Calu3 (cell line): ENCODE measurements at regions not wholly inside any gene's neighbourhood (a gene's known extent, or its start where the extent isn't known, plus 50 kb on each side); places are given as distances from the start of the nearest gene placed in this dataset.

ENCODE experiments used
- BruUV-seq: library from RNA; stranded (reverse); fragments of 400-500 nt; replicated peaks from 2 replicates; lab custom pipeline; 2021; lab: Mats Ljungman, UMichigan
- CTCF ChIA-PET: fragments of 300-600 bp; sonication (Branson Sonifier 250); formaldehyde crosslinking; loops from one replicate; lab custom pipeline; 2022; ENCODE audit warnings: antibody characterized with exemption; lab: Charles Lee
- DNase-seq: peaks from one replicate; pipeline ENCODE4 v3.0.0; 2022
- H3K27ac Mint-ChIP-seq: one replicate; pipeline ENCODE4 v1.8.0; 2022; ENCODE audit warnings: mixed read lengths; ENCODE audit not compliant: unreplicated experiment
- H3K27me3 Mint-ChIP-seq: one replicate; pipeline ENCODE4 v1.8.0; 2022; ENCODE audit warnings: mixed read lengths; ENCODE audit not compliant: unreplicated experiment
- H3K36me3 Mint-ChIP-seq: one replicate; pipeline ENCODE4 v1.8.0; 2022; ENCODE audit warnings: mild to moderate bottlenecking, moderate library complexity, mixed read lengths; ENCODE audit not compliant: insufficient read depth, unreplicated experiment
- H3K4me1 Mint-ChIP-seq: one replicate; pipeline ENCODE4 v1.8.0; 2022; ENCODE audit warnings: mild to moderate bottlenecking, low read depth, mixed read lengths; ENCODE audit not compliant: unreplicated experiment
- H3K4me3 Mint-ChIP-seq: one replicate; pipeline ENCODE4 v1.8.0; 2022; ENCODE audit warnings: mild to moderate bottlenecking, low read depth, moderate library complexity, mixed read lengths; ENCODE audit not compliant: unreplicated experiment
- H3K9me3 Mint-ChIP-seq: one replicate; pipeline ENCODE4 v1.8.0; 2022; ENCODE audit warnings: low read depth, mixed read lengths; ENCODE audit not compliant: unreplicated experiment
- intact Hi-C: fragments of 100-400 bp; cut with micrococcal nuclease; formaldehyde crosslinking; loops from one replicate; pipeline ENCODE4 v1.10.0; 2022; ENCODE audit not compliant: unreplicated experiment
- TF ChIP-seq, protein P1 (sequence below): fragments of 200-600 bp; IDR thresholded peaks from one replicate; pipeline ENCODE4 v1.8.0; 2022; ENCODE audit warnings: antibody characterized with exemption; ENCODE audit not compliant: unreplicated experiment

DNA sequence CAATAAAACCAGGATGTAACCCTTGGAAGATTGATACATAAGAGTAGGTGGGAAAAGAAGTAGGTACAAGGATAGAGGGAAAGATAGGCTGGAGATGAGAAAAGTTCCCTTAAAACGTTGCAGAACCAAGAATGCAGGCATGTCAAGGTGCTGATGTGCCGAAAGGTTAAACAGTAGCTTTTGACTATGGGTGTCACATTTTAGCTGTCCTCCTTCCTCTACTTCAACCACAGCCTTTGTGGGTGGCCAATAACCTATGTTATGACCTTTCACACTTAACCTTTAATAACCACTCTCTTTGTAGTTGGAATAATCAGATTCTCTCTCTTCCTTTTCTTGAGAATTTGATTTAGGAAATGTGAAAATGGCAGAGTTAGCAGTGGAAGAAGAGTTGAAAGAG is 184.5 kb upstream of the GAP43 start:
- Mint-ChIP-seq H3K27me3 (no peaks in the 10 kb centered on the region), H3K27ac (no peak overlapping the region), H3K9me3 (no peaks in the 10 kb centered on the region), H3K36me3 (no peaks in the 10 kb centered on the region), H3K4me1 (no peaks in the 10 kb centered on the region), H3K4me3 (no peak overlapping the region)
- CTCF ChIA-PET: no interaction called here
- no TSS peak for BruUV-seq
- no peak for DNase-seq
- TF ChIP-seq, protein P1, sequence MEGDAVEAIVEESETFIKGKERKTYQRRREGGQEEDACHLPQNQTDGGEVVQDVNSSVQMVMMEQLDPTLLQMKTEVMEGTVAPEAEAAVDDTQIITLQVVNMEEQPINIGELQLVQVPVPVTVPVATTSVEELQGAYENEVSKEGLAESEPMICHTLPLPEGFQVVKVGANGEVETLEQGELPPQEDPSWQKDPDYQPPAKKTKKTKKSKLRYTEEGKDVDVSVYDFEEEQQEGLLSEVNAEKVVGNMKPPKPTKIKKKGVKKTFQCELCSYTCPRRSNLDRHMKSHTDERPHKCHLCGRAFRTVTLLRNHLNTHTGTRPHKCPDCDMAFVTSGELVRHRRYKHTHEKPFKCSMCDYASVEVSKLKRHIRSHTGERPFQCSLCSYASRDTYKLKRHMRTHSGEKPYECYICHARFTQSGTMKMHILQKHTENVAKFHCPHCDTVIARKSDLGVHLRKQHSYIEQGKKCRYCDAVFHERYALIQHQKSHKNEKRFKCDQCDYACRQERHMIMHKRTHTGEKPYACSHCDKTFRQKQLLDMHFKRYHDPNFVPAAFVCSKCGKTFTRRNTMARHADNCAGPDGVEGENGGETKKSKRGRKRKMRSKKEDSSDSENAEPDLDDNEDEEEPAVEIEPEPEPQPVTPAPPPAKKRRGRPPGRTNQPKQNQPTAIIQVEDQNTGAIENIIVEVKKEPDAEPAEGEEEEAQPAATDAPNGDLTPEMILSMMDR: no peak
- intact Hi-C loops: no loop called here

DNA sequence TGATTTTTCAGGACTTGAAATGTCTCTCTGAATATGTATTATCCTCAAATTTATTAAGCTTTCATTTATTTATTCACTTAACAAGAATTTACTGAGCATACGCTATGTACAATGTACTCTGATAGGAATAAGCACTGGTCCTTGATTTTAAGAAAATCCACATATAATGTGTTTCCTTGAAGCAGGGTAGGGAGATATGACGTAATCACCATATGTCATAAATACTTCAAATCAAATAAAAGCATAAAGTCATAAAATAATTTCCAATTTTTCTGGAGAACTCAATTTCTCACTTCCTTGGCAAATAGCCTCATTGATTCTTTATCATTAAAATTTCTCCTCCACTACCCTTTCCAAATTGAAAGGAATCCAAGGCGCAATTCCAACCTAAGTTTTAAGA is 177.8 kb upstream of the GAP43 start:
- no peaks in the 10 kb centered on the region for H3K4me1 Mint-ChIP-seq
- no peaks in the 10 kb centered on the region for H3K27me3 Mint-ChIP-seq
- H3K9me3 Mint-ChIP-seq: no peaks in the 10 kb centered on the region
- intact Hi-C loops: no loop called here
- H3K27ac Mint-ChIP-seq: no peak overlapping the region
- H3K36me3 Mint-ChIP-seq: no peaks in the 10 kb centered on the region
- BruUV-seq: no TSS peak
- no peak overlapping the region for H3K4me3 Mint-ChIP-seq
- TF ChIP-seq, protein P1: no peak
- CTCF ChIA-PET: no interaction called here
- no peak for DNase-seq

DNA sequence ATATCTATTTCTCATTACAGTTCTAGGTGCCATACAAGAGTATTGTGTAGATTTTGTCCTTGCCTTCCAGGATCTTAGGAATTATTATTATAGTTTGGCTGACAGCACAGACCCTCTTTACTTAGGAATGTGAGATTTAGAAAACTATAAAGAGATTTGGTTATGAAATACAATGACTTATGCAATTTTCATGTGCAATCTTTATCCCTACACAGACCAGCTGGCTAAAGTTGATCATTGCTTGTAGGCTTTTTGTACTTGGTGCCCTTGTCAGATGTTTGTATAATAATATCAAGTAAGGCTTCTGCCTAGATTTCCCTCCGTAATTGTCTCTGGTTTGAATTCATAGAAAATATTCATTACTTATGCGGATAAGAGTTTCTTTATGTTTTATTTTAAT is 174.5 kb upstream of the GAP43 start:
- BruUV-seq: no TSS peak
- CTCF ChIA-PET: no interaction called here
- intact Hi-C loops: no loop called here
- no peak for DNase-seq
- Mint-ChIP-seq H3K27me3 (no peaks in the 10 kb centered on the region), H3K4me3 (no peak overlapping the region), H3K4me1 (no peaks in the 10 kb centered on the region), H3K9me3 (no peaks in the 10 kb centered on the region), H3K27ac (no peak overlapping the region), H3K36me3 (no peaks in the 10 kb centered on the region)
- TF ChIP-seq, protein P1: no peak

DNA sequence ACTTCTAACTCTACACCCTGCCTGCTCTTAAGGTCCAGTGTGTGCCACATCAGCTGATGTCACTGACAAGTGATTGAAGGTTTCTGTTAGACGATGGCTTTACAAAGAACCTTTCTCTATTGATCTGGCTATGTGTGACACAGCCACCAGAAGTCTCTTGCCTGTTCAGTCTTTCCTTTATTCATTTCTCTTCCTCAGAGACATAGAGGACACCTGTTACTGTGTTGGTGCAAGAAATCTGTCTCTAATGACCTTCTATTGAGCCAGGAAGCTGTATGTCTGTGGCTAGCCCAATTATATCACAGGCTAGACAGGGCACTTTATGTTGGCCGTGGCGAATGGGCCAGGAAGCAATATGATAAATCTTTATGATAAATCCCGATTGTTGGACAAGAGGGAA is 173.3 kb upstream of the GAP43 start:
- H3K27ac Mint-ChIP-seq: no peak overlapping the region
- no peaks in the 10 kb centered on the region for H3K4me1 Mint-ChIP-seq
- no peaks in the 10 kb centered on the region for H3K9me3 Mint-ChIP-seq
- intact Hi-C loops: no loop called here
- BruUV-seq: no TSS peak
- H3K36me3 Mint-ChIP-seq: no peaks in the 10 kb centered on the region
- no peaks in the 10 kb centered on the region for H3K27me3 Mint-ChIP-seq
- H3K4me3 Mint-ChIP-seq: no peak overlapping the region
- DNase-seq: no peak
- CTCF ChIA-PET: no interaction called here
- TF ChIP-seq, protein P1: no peak
